Heart left ventricle (tissue), 13 donors: ENCODE measurements at regions not wholly inside any gene's neighbourhood (a gene's known extent, or its start where the extent isn't known, plus 50 kb on each side); places are given as distances from the start of the nearest gene placed in this dataset.

ENCODE experiments used
- POLR2A ChIP-seq, 2 donors: fragments of 450-650 bp; IDR thresholded peaks; one replicate each; pipeline ENCODE4 v1.6.1; 2017; ENCODE audit warnings: antibody characterized with exemption in 2 of 2, mild to moderate bottlenecking in 2 of 2, moderate library complexity in 2 of 2
- TF ChIP-seq, protein P1 (sequence below), 12 donors: fragments of 200-600 bp; sonication (generic) in 4 of 12; IDR thresholded peaks; one replicate each; pipeline versions ENCODE4 v1.5.0 to v1.8.0; 2018 to 2022; ENCODE audit warnings: antibody characterized with exemption in 12 of 12, mild to moderate bottlenecking in 5 of 12
- donor health status: ischemic (EF 13 %, LVEDD 7.1; RV severe dilation, severe dysfunction).
- donor health status: DM: no; HTN: yes; CAD: no.
- donor health status: DM: no; HTN: no; CAD: no.
- donor health status: ischemic (EF 25% LVEDD 6.9; RV normal size, moderate dysfunction).
- donor health status: ischemic (EF 25% LVEDD 5.7; RV mildly dilated, moderate dysfunction).
- donor health status: ischemic (EF 35%, LVEDD 5.7; RV mildly dilated, moderate dysfunction).
- donor health status: nonischemic (EF 11% LVEDD 7.7; RV severe dilation, severe dysfunction).
- donor health status: DM: yes; HTN: yes; CAD: no.
- donor health status: PGD.
- donor health status: ischemic (EF 29% LVEDD 5.4; RV normal size, mild dysfunction).
- donor health status: nonischemic (EF 23%, LVEDD 6.1; RV moderate dilation, normal function).

DNA sequence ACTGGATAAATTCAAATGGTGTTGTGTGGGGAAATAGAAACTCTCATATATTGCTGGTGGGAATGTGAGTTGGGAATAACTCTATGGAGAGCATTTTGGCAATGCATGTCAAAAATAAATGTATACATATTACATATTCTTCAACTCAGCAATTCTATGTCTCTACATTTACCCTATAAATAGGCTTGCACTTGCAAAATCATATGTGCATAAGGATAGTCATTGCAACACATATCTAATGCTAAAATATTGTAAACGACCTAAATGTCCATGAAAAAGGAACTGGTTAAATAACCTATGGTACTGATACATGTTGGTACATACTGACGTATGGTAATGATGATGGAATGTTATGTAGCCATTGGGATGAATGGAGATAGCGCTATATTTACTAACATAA is 94.5 kb upstream of the CHD1 start:
- TF ChIP-seq, protein P1, sequence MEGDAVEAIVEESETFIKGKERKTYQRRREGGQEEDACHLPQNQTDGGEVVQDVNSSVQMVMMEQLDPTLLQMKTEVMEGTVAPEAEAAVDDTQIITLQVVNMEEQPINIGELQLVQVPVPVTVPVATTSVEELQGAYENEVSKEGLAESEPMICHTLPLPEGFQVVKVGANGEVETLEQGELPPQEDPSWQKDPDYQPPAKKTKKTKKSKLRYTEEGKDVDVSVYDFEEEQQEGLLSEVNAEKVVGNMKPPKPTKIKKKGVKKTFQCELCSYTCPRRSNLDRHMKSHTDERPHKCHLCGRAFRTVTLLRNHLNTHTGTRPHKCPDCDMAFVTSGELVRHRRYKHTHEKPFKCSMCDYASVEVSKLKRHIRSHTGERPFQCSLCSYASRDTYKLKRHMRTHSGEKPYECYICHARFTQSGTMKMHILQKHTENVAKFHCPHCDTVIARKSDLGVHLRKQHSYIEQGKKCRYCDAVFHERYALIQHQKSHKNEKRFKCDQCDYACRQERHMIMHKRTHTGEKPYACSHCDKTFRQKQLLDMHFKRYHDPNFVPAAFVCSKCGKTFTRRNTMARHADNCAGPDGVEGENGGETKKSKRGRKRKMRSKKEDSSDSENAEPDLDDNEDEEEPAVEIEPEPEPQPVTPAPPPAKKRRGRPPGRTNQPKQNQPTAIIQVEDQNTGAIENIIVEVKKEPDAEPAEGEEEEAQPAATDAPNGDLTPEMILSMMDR (IDR thresholded peaks at IDR 0.05): no peak
- TF ChIP-seq POLR2A (IDR thresholded peaks at IDR 0.05): no peak
